Liver (tissue), 8 donors: ENCODE measurements at regions not wholly inside any gene's neighbourhood (a gene's known extent, or its start where the extent isn't known, plus 50 kb on each side); places are given as distances from the start of the nearest gene placed in this dataset.

Experiments used
- DNase-seq: peaks from one replicate; pipeline ENCODE4 v3.0.0-alpha.2; 2017; ENCODE audit warnings: low spot score
- H3K27ac ChIP-seq, 2 donors: one replicate each; pipeline ENCODE4 v1.7.0; 2013; ENCODE audit warnings: inconsistent platforms in 2 of 2, low read length in 2 of 2, control low read depth in 1 of 2, low read depth in 1 of 2, mild to moderate bottlenecking in 1 of 2
- H3K27me3 ChIP-seq, 4 donors: one replicate each; pipeline versions ENCODE4 v1.6.1 to v1.7.0; 2013; ENCODE audit warnings: low read length in 3 of 4, inconsistent platforms in 1 of 4, mild to moderate bottlenecking in 1 of 4, moderate library complexity in 1 of 4; ENCODE audit not compliant: control insufficient read depth in 4 of 4, insufficient read depth in 4 of 4
- H3K36me3 ChIP-seq, 4 donors: one replicate each; pipeline versions ENCODE4 v1.6.1 to v1.7.0; 2013; ENCODE audit warnings: low read length in 3 of 4, mild to moderate bottlenecking in 3 of 4, low read depth in 1 of 4, moderate library complexity in 1 of 4; ENCODE audit not compliant: control insufficient read depth in 4 of 4, insufficient read depth in 3 of 4
- H3K4me1 ChIP-seq, 4 donors: one replicate each; pipeline versions ENCODE4 v1.6.1 to v1.7.0; 2013; ENCODE audit warnings: low read length in 3 of 4, mild to moderate bottlenecking in 3 of 4, moderate library complexity in 1 of 4; ENCODE audit not compliant: control insufficient read depth in 4 of 4, insufficient read depth in 4 of 4
- H3K4me3 ChIP-seq, 3 donors: one replicate each; pipeline versions ENCODE4 v1.6.1 to v1.7.0; 2013; ENCODE audit warnings: low read length in 3 of 3, control low read depth in 1 of 3, low read depth in 1 of 3, mild to moderate bottlenecking in 1 of 3
- H3K9ac ChIP-seq, 2 donors: one replicate each; pipeline ENCODE4 v1.7.0; 2013; ENCODE audit warnings: low read length in 2 of 2, mild to moderate bottlenecking in 2 of 2, moderate library complexity in 2 of 2, control low read depth in 1 of 2, low read depth in 1 of 2
- H3K9me3 ChIP-seq, 4 donors: one replicate each; pipeline versions ENCODE4 v1.6.1 to v1.7.0; 2013; ENCODE audit warnings: low read length in 3 of 4; ENCODE audit not compliant: control insufficient read depth in 4 of 4
- ATF3 ChIP-seq: IDR thresholded peaks from 2 replicates; pipeline ENCODE4 v1.6.1; 2016; ENCODE audit warnings: antibody characterized with exemption
- EGR1 ChIP-seq, 2 donors: IDR thresholded peaks; 2 replicates each; pipeline ENCODE4 v1.6.1; 2016 to 2018; ENCODE audit warnings: antibody characterized with exemption in 2 of 2, low read depth in 2 of 2
- FOXA1 ChIP-seq: IDR thresholded peaks from 2 replicates; pipeline ENCODE4 v1.6.1; 2016; ENCODE audit warnings: antibody characterized with exemption
- FOXA2 ChIP-seq: IDR thresholded peaks from 2 replicates; pipeline ENCODE4 v1.6.1; 2016; ENCODE audit warnings: antibody characterized with exemption
- GABPA ChIP-seq, 2 donors: IDR thresholded peaks in 1 of 2; conservative IDR thresholded peaks in 1 of 2; 2 replicates each; pipeline ENCODE4 v1.6.1; 2016; ENCODE audit warnings: antibody characterized with exemption in 2 of 2, mild to moderate bottlenecking in 1 of 2, moderate library complexity in 1 of 2
- HNF4A ChIP-seq, 2 donors: conservative IDR thresholded peaks; 2 replicates each; pipeline ENCODE4 v1.6.1; 2016; ENCODE audit warnings: antibody characterized with exemption in 2 of 2, mild to moderate bottlenecking in 2 of 2
- HNF4G ChIP-seq: IDR thresholded peaks from 2 replicates; pipeline ENCODE4 v1.6.1; 2016; ENCODE audit warnings: antibody characterized with exemption
- JUND ChIP-seq, 2 donors: IDR thresholded peaks; 2 replicates each; pipeline ENCODE4 v1.6.1; 2016; ENCODE audit warnings: antibody characterized with exemption in 2 of 2
- MAX ChIP-seq: IDR thresholded peaks from 2 replicates; pipeline ENCODE4 v1.6.1; 2016; ENCODE audit warnings: antibody characterized with exemption
- NR2F2 ChIP-seq: IDR thresholded peaks from 2 replicates; pipeline ENCODE4 v1.6.1; 2016; ENCODE audit warnings: antibody characterized with exemption
- RAD21 ChIP-seq, 2 donors: IDR thresholded peaks; 2 replicates each; pipeline ENCODE4 v1.6.1; 2016; ENCODE audit warnings: antibody characterized with exemption in 2 of 2, mild to moderate bottlenecking in 2 of 2
- RXRA ChIP-seq, 2 donors: IDR thresholded peaks; 2 replicates each; pipeline ENCODE4 v1.6.1; 2017 to 2018; ENCODE audit warnings: antibody characterized with exemption in 2 of 2, mild to moderate bottlenecking in 1 of 2
- SP1 ChIP-seq: IDR thresholded peaks from 2 replicates; pipeline ENCODE4 v1.6.1; 2018; ENCODE audit warnings: antibody characterized with exemption, mild to moderate bottlenecking
- TAF1 ChIP-seq: conservative IDR thresholded peaks from 2 replicates; pipeline ENCODE4 v1.6.1; 2016; ENCODE audit warnings: antibody characterized with exemption, mild to moderate bottlenecking
- YY1 ChIP-seq: IDR thresholded peaks from 2 replicates; pipeline ENCODE4 v1.6.1; 2016; ENCODE audit warnings: antibody characterized with exemption, mild to moderate bottlenecking
- WGBS: extraction: QIAGEN DNeasy Blood & Tissue Kit; methylation state at CpG from one replicate; pipeline ENCODE4 v1.1.7; 2013; 5-methylcytosine and 5-hydroxymethylcytosine counted together
- TF ChIP-seq, protein P1 (sequence below): fragments of 150-350 bp; IDR thresholded peaks from 2 replicates; pipeline ENCODE4 v1.5.1; 2017; ENCODE audit warnings: improper control_type of control experiment, low read depth, low read length; ENCODE audit not compliant: missing input control
- TF ChIP-seq, protein P2 (sequence below): IDR thresholded peaks from 2 replicates; pipeline ENCODE4 v1.6.1; 2016; ENCODE audit warnings: antibody characterized with exemption
- TF ChIP-seq, protein P3 (sequence below): IDR thresholded peaks from 2 replicates; pipeline ENCODE4 v1.6.1; 2016; ENCODE audit warnings: antibody characterized with exemption, mild to moderate bottlenecking
- donor health status: healthy.
- donor health status: healthy.
- donor health status: healthy.
- donor health status: healthy.
- donor health status: healthy.

GRCh38 chr1:220943319-220943996, 64.2 kb downstream of the HLX start:
- Histone ChIP-seq H3K27ac (no peak overlapping the region), H3K9ac (no peak overlapping the region), H3K36me3 (no peaks in the 10 kb centered on the region), H3K9me3 (no peaks in the 10 kb centered on the region), H3K4me1 (no peaks in the 10 kb centered on the region), H3K4me3 (no peak overlapping the region), H3K27me3 (no peaks in the 10 kb centered on the region)
- TF ChIP-seq, protein P1, sequence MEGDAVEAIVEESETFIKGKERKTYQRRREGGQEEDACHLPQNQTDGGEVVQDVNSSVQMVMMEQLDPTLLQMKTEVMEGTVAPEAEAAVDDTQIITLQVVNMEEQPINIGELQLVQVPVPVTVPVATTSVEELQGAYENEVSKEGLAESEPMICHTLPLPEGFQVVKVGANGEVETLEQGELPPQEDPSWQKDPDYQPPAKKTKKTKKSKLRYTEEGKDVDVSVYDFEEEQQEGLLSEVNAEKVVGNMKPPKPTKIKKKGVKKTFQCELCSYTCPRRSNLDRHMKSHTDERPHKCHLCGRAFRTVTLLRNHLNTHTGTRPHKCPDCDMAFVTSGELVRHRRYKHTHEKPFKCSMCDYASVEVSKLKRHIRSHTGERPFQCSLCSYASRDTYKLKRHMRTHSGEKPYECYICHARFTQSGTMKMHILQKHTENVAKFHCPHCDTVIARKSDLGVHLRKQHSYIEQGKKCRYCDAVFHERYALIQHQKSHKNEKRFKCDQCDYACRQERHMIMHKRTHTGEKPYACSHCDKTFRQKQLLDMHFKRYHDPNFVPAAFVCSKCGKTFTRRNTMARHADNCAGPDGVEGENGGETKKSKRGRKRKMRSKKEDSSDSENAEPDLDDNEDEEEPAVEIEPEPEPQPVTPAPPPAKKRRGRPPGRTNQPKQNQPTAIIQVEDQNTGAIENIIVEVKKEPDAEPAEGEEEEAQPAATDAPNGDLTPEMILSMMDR, result no peak
- TF ChIP-seq EGR1 (IDR thresholded peaks at IDR 0.05; ENCODE audit: low read depth in 2 of 2) (no peak), RAD21 (IDR thresholded peaks at IDR 0.05) (no peak), YY1 (no peak), GABPA (IDR thresholded peaks at IDR 0.05 in 1 of 2, conservative IDR thresholded peaks at IDR 0.05 in 1 of 2) (no peak), FOXA2 (no peak), MAX (no peak), SP1 (no peak), FOXA1 (no peak), HNF4G (no peak), HNF4A (conservative IDR thresholded peaks at IDR 0.05) (no peak), RXRA (IDR thresholded peaks at IDR 0.05) (no peak), NR2F2 (no peak), ATF3 (no peak), JUND (IDR thresholded peaks at IDR 0.05) (no peak), TAF1 (no peak)
- TF ChIP-seq, protein P2, sequence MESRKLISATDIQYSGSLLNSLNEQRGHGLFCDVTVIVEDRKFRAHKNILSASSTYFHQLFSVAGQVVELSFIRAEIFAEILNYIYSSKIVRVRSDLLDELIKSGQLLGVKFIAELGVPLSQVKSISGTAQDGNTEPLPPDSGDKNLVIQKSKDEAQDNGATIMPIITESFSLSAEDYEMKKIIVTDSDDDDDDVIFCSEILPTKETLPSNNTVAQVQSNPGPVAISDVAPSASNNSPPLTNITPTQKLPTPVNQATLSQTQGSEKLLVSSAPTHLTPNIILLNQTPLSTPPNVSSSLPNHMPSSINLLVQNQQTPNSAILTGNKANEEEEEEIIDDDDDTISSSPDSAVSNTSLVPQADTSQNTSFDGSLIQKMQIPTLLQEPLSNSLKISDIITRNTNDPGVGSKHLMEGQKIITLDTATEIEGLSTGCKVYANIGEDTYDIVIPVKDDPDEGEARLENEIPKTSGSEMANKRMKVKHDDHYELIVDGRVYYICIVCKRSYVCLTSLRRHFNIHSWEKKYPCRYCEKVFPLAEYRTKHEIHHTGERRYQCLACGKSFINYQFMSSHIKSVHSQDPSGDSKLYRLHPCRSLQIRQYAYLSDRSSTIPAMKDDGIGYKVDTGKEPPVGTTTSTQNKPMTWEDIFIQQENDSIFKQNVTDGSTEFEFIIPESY, result no peak
- TF ChIP-seq, protein P3, sequence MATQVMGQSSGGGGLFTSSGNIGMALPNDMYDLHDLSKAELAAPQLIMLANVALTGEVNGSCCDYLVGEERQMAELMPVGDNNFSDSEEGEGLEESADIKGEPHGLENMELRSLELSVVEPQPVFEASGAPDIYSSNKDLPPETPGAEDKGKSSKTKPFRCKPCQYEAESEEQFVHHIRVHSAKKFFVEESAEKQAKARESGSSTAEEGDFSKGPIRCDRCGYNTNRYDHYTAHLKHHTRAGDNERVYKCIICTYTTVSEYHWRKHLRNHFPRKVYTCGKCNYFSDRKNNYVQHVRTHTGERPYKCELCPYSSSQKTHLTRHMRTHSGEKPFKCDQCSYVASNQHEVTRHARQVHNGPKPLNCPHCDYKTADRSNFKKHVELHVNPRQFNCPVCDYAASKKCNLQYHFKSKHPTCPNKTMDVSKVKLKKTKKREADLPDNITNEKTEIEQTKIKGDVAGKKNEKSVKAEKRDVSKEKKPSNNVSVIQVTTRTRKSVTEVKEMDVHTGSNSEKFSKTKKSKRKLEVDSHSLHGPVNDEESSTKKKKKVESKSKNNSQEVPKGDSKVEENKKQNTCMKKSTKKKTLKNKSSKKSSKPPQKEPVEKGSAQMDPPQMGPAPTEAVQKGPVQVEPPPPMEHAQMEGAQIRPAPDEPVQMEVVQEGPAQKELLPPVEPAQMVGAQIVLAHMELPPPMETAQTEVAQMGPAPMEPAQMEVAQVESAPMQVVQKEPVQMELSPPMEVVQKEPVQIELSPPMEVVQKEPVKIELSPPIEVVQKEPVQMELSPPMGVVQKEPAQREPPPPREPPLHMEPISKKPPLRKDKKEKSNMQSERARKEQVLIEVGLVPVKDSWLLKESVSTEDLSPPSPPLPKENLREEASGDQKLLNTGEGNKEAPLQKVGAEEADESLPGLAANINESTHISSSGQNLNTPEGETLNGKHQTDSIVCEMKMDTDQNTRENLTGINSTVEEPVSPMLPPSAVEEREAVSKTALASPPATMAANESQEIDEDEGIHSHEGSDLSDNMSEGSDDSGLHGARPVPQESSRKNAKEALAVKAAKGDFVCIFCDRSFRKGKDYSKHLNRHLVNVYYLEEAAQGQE, result no peak
- 45% methylated on average over 2 of the region's 2 CpGs for WGBS
- DNase-seq, result no peak
